ENCODE measurements at regions not wholly inside any gene's neighbourhood (a gene's known extent, or its start where the extent isn't known, plus 50 kb on each side); places are given as distances from the start of the nearest gene placed in this dataset.
"Not testable (repeated sequence)": the region's sequence is repeated elsewhere in the genome, so short reads cannot be mapped to it uniquely, and the experiment has no call there.

DNA sequence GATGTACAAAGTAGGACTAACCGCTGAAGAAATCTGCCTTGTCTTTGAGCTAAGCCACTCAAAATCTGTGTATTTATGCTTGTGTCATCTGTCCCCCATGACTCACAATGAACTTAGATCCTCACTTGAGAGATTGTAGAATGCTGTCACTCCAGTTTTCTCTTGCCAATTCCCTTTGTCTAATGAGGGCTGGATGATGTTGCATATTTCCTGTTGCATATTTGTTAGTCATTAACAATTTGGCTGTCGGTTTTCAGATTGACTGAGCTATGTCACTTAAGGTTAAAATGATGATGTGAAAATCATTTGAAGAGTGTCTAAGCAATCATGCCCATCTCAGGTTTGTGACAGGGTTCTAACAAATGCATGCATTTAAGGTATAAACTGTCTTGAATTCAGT is 481.7 kb downstream of the CDH10 start:
- Histone ChIP-seq H3F3A (ENCODE audit: control insufficient read depth, insufficient read depth) (no peaks in the 10 kb centered on the region), H3K4me3 (ENCODE audit: low read length) (no peak overlapping the region), H3K36me3 (ENCODE audit: control insufficient read depth, low read length) (no peaks in the 10 kb centered on the region), H3K27me3 (ENCODE audit: control insufficient read depth, low read length) (no peaks in the 10 kb centered on the region), H4K20me1 (ENCODE audit: control insufficient read depth, insufficient read depth, low read depth, low read length) (no peaks in the 10 kb centered on the region), H3K79me2 (ENCODE audit: control insufficient read depth, low read length) (no peaks in the 10 kb centered on the region), H3K4me2 (ENCODE audit: low read length) (no peak overlapping the region), H3K4me1 (ENCODE audit: control insufficient read depth, low read length) (no peaks in the 10 kb centered on the region), H3K27ac (ENCODE audit: low read depth, low read length) (no peak overlapping the region), H3K9me3 (ENCODE audit: control insufficient read depth, insufficient read depth, low read length) (no peaks in the 10 kb centered on the region), H3K9me2 (replicated peaks; ENCODE audit: control insufficient read depth, low read length) (no peaks in the 10 kb centered on the region)
- TF ChIP-seq, protein P1, sequence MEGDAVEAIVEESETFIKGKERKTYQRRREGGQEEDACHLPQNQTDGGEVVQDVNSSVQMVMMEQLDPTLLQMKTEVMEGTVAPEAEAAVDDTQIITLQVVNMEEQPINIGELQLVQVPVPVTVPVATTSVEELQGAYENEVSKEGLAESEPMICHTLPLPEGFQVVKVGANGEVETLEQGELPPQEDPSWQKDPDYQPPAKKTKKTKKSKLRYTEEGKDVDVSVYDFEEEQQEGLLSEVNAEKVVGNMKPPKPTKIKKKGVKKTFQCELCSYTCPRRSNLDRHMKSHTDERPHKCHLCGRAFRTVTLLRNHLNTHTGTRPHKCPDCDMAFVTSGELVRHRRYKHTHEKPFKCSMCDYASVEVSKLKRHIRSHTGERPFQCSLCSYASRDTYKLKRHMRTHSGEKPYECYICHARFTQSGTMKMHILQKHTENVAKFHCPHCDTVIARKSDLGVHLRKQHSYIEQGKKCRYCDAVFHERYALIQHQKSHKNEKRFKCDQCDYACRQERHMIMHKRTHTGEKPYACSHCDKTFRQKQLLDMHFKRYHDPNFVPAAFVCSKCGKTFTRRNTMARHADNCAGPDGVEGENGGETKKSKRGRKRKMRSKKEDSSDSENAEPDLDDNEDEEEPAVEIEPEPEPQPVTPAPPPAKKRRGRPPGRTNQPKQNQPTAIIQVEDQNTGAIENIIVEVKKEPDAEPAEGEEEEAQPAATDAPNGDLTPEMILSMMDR (IDR thresholded peaks at IDR 0.05; ENCODE audit: low read depth, low read length, poor library complexity, severe bottlenecking): no peak
- no peak for TF ChIP-seq EZH2phosphoT487 (IDR thresholded peaks at IDR 0.05; ENCODE audit: borderline replicate concordance, low read length)

DNA sequence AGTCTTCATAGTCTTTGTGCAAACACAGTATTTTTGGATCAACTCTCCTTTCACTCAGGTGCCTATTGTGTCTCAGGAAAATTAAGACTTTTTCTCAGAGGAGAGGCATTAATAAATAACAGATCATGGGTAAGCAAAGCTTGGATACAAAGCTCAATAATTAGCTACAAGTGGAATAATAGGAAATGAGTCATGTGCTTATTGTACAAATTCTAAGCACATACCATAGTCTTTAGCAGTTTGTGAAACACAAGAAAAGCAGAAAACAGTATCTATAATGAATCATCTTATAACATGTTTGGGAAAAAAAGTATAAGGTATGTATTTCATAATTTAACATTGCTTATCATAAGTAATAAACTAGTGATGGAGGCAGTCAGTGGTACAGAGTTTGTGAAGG is 477.0 kb downstream of the CDH10 start:
- TF ChIP-seq EZH2phosphoT487 (IDR thresholded peaks at IDR 0.05; ENCODE audit: borderline replicate concordance, low read length): no peak
- TF ChIP-seq, protein P1 (IDR thresholded peaks at IDR 0.05; ENCODE audit: low read depth, low read length, poor library complexity, severe bottlenecking): no peak
- H3K4me2 ChIP-seq (ENCODE audit: low read length): no peak overlapping the region
- no peaks in the 10 kb centered on the region for H3K4me1 ChIP-seq (ENCODE audit: control insufficient read depth, low read length)
- H3K9me3 ChIP-seq (ENCODE audit: control insufficient read depth, insufficient read depth, low read length): no peaks in the 10 kb centered on the region; the same call in 1 of the 2 replicates
- no peaks in the 10 kb centered on the region for H3K9me2 ChIP-seq (replicated peaks; ENCODE audit: control insufficient read depth, low read length)
- H3K27ac ChIP-seq (ENCODE audit: low read depth, low read length): no peak overlapping the region
- H3K27me3 ChIP-seq (ENCODE audit: control insufficient read depth, low read length): no peaks in the 10 kb centered on the region
- no peak overlapping the region for H3K4me3 ChIP-seq (ENCODE audit: low read length)
- no peaks in the 10 kb centered on the region for H3F3A ChIP-seq (ENCODE audit: control insufficient read depth, insufficient read depth)
- no peaks in the 10 kb centered on the region for H3K79me2 ChIP-seq (ENCODE audit: control insufficient read depth, low read length)
- H3K36me3 ChIP-seq (ENCODE audit: control insufficient read depth, low read length): no peaks in the 10 kb centered on the region
- no peaks in the 10 kb centered on the region for H4K20me1 ChIP-seq (ENCODE audit: control insufficient read depth, insufficient read depth, low read depth, low read length)

DNA sequence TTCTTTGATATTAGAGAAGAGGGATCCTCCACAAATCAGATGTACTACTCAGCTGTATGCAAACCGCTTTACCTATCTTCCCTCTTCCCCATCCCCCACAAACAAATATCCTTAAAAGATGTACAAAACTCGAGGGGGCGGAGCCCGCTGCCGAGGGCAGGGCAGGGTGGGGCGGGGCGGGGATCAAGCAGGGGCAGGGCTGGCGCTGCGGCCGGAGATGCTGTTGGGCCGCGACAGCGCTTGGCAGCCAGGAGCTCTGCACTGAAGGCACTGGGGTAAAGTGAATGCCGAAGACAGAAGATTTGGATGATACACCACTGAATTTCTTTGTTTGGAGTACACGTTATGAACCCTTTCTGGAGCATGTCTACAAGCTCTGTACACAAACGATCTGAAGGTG is 474.8 kb downstream of the CDH10 start:
- Histone ChIP-seq H3K4me3 (ENCODE audit: low read length) (no peak overlapping the region), H3K4me2 (ENCODE audit: low read length) (no peak overlapping the region)
- TF ChIP-seq EZH2phosphoT487 (IDR thresholded peaks at IDR 0.05; ENCODE audit: borderline replicate concordance, low read length): no peak
- TF ChIP-seq, protein P1 (IDR thresholded peaks at IDR 0.05; ENCODE audit: low read depth, low read length, poor library complexity, severe bottlenecking): no peak

DNA sequence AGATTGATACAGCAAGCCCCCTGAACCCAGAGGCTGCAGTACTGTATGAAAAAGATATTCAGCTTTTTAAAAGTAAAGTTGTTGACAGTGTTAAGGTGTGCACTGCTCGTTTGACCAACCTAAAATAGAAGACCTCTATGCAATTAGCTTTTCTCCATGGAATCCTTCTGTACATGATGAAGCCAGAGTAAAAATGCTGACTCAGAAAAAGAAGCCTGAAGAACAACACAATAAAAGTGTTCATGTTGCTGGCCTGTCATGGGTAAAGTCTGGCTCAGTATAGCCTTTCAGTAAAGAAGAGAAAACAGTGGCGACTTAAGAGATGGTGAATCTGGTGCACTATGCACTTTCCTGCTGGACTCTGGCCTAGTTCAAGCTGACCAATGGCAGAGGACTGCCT is 473.8 kb downstream of the CDH10 start:
- not testable (repeated sequence) for H4K20me1 ChIP-seq (ENCODE audit: control insufficient read depth, insufficient read depth, low read depth, low read length); H3K27me3 ChIP-seq (ENCODE audit: control insufficient read depth, low read length); H3K4me1 ChIP-seq (ENCODE audit: control insufficient read depth, low read length); H3K4me3 ChIP-seq (ENCODE audit: low read length); H3K4me2 ChIP-seq (ENCODE audit: low read length); H3K27ac ChIP-seq (ENCODE audit: low read depth, low read length); H3K36me3 ChIP-seq (ENCODE audit: control insufficient read depth, low read length); H3K9me3 ChIP-seq (ENCODE audit: control insufficient read depth, insufficient read depth, low read length); H3F3A ChIP-seq (ENCODE audit: control insufficient read depth, insufficient read depth); H3K9me2 ChIP-seq (replicated peaks; ENCODE audit: control insufficient read depth, low read length); H3K79me2 ChIP-seq (ENCODE audit: control insufficient read depth, low read length)

More for the DNA sequence above, 474.8 kb downstream of the CDH10 start:
- H3K36me3 ChIP-seq (ENCODE audit: control insufficient read depth, low read length): no peaks in the 10 kb centered on the region
- H3F3A ChIP-seq (ENCODE audit: control insufficient read depth, insufficient read depth): no peaks in the 10 kb centered on the region
- H3K27me3 ChIP-seq (ENCODE audit: control insufficient read depth, low read length): no peaks in the 10 kb centered on the region
- H3K27ac ChIP-seq (ENCODE audit: low read depth, low read length): no peak overlapping the region
- H3K79me2 ChIP-seq (ENCODE audit: control insufficient read depth, low read length): no peaks in the 10 kb centered on the region
- no peaks in the 10 kb centered on the region; the same call in 1 of the 2 replicates for H3K9me3 ChIP-seq (ENCODE audit: control insufficient read depth, insufficient read depth, low read length)
- H3K4me1 ChIP-seq (ENCODE audit: control insufficient read depth, low read length): no peaks in the 10 kb centered on the region
- no peaks in the 10 kb centered on the region for H4K20me1 ChIP-seq (ENCODE audit: control insufficient read depth, insufficient read depth, low read depth, low read length)
- H3K9me2 ChIP-seq (replicated peaks; ENCODE audit: control insufficient read depth, low read length): no peaks in the 10 kb centered on the region
